ENCODE measurements at regions not wholly inside any gene's neighbourhood (a gene's known extent, or its start where the extent isn't known, plus 50 kb on each side); places are given as distances from the start of the nearest gene placed in this dataset.
A peak's percentile ranks its signal among the peaks of the same experiment; 100 is the strongest.

GRCh38 chr2:61764035-61764800 lies 89.6 kb downstream of the FAM161A start:
- Histone ChIP-seq H3K27ac (peak overlapping the region; percentile 99 to 100 (median 99)), H3K4me1 (peaks cover 0 to 8% (median 8%) of the 10 kb centered on the region in 3 donors), H3K4me3 (peak overlapping the region; percentile 22 to 68 (median 59)), H3K36me3 (no peaks in the 10 kb centered on the region), H3K27me3 (no peaks in the 10 kb centered on the region), H3K9me3 (no peaks in the 10 kb centered on the region)
- ATAC-seq (peak; percentile 97 to 100 (median 98)), DNase-seq (peak; percentile 95 to 98 (median 96)), FAIRE-seq (peak; percentile 73)
- intact Hi-C loops (cut with DNase I), result no loop called here
- 1% methylated on average over 61 to 70 of the region's 70 CpGs for WGBS, 2 donors
- TF ChIP-seq CTCF (IDR thresholded peaks at IDR 0.05), result no peak

- Histone ChIP-seq H3K27ac (peak overlapping the region; percentile 99 to 100 (median 99)), H3K36me3 (no peaks in the 10 kb centered on the region), H3K27me3 (no peaks in the 10 kb centered on the region), H3K4me1 (peaks cover 0 to 8% (median 8%) of the 10 kb centered on the region in 3 donors), H3K4me3 (peak overlapping the region; percentile 22 to 68 (median 59)), H3K9me3 (no peaks in the 10 kb centered on the region)
- DNase-seq (peak; percentile 82 to 90 (median 85)), ATAC-seq (peak; percentile 76 to 88 (median 86)), FAIRE-seq (no peak)
- intact Hi-C loops (cut with DNase I), result no loop called here
- no peak for TF ChIP-seq CTCF (IDR thresholded peaks at IDR 0.05)
- WGBS, 2 donors, result 0 to 1% methylated on average over 23 of the region's 23 CpGs
Observed at GRCh38 chr2:61763605-61764034, 90.2 kb downstream of the FAM161A start.

GRCh38 chr2:61762292-61762691 lies 91.6 kb downstream of the FAM161A start:
- Histone ChIP-seq H3K36me3 (no peaks in the 10 kb centered on the region), H3K9me3 (no peaks in the 10 kb centered on the region), H3K4me3 (no peak overlapping the region), H3K27me3 (no peaks in the 10 kb centered on the region), H3K27ac (no peak overlapping the region), H3K4me1 (peaks cover 0 to 8% (median 8%) of the 10 kb centered on the region in 3 donors)
- ATAC-seq, result no peak
- intact Hi-C loops (cut with DNase I), result no loop called here
- no peak for DNase-seq
- FAIRE-seq, result no peak
- no peak for TF ChIP-seq CTCF (IDR thresholded peaks at IDR 0.05)
- 91 to 95% methylated on average over 8 of the region's 8 CpGs for WGBS, 2 donors

GRCh38 chr2:61759718-61760117 lies 94.1 kb downstream of the FAM161A start:
- H3K27me3 ChIP-seq, result no peaks in the 10 kb centered on the region
- no peaks in the 10 kb centered on the region for H3K9me3 ChIP-seq
- H3K27ac ChIP-seq, result no peak overlapping the region
- 86 to 92% methylated on average over 2 of the region's 2 CpGs for WGBS, 2 donors
- no peaks in the 10 kb centered on the region for H3K36me3 ChIP-seq
- TF ChIP-seq CTCF (IDR thresholded peaks at IDR 0.05), result no peak
- DNase-seq, result no peak
- no peak overlapping the region for H3K4me3 ChIP-seq
- peaks cover 0 to 8% (median 8%) of the 10 kb centered on the region in 3 donors for H3K4me1 ChIP-seq
- FAIRE-seq, result no peak
- intact Hi-C loops (cut with DNase I), result no loop called here
- ATAC-seq, result no peak

GRCh38 chr2:61759005-61759404 lies 94.9 kb downstream of the FAM161A start:
- Histone ChIP-seq H3K9me3 (no peaks in the 10 kb centered on the region), H3K27ac (no peak overlapping the region), H3K27me3 (no peaks in the 10 kb centered on the region), H3K36me3 (no peaks in the 10 kb centered on the region), H3K4me3 (no peak overlapping the region), H3K4me1 (peaks cover 0 to 8% (median 8%) of the 10 kb centered on the region in 3 donors)
- no peak for TF ChIP-seq CTCF (IDR thresholded peaks at IDR 0.05)
- DNase-seq, result no peak
- intact Hi-C loops (cut with DNase I), result no loop called here
- FAIRE-seq, result no peak
- no peak for ATAC-seq
- WGBS, 2 donors, result 82 to 87% methylated on average over 4 of the region's 4 CpGs

Measured in pancreas (tissue), 10 donors.